ENCODE measurements at regions not wholly inside any gene's neighbourhood (a gene's known extent, or its start where the extent isn't known, plus 50 kb on each side); places are given as distances from the start of the nearest gene placed in this dataset.
"Not testable (repeated sequence)": the region's sequence is repeated elsewhere in the genome, so short reads cannot be mapped to it uniquely, and the experiment has no call there.

DNA sequence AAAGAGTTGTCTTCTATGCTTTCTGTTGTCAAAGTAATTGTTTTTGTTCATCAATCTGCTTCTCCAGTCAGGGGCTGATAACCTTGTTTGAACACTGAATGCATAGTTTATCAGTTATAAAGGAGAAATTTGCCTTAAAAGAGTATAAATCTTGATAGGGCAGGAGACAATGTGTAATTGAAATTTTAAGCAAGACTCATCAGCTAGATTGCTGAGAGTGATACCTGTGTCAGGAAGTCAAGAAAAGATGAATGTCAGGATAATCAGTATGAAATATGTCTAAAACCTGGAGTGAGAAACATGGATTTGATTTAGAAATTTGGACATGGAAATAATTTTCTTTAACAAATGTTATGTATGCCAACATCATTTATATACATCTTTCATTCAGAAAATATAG, 1258.1 kb downstream of the EFNA5 start:
- H3K4me1 ChIP-seq (ENCODE audit: control insufficient read depth, insufficient read depth, low read length), result no peaks in the 10 kb centered on the region
- no peaks in the 10 kb centered on the region for H3K9me3 ChIP-seq (ENCODE audit: control insufficient read depth in 2 of 2, low read length in 2 of 2)
- H3K4me3 ChIP-seq (ENCODE audit: low read length in 2 of 2), result no peak overlapping the region
- H3K36me3 ChIP-seq (ENCODE audit: control insufficient read depth in 2 of 2, insufficient read depth in 2 of 2, low read length in 2 of 2), result no peaks in the 10 kb centered on the region
- H3K27me3 ChIP-seq (ENCODE audit: control insufficient read depth in 1 of 2, insufficient read depth in 2 of 2, low read length in 2 of 2), result no peaks in the 10 kb centered on the region
- H3K27ac ChIP-seq (ENCODE audit: low read length), result no peak overlapping the region
- H3K9ac ChIP-seq (ENCODE audit: low read length in 2 of 2), result no peak overlapping the region

DNA sequence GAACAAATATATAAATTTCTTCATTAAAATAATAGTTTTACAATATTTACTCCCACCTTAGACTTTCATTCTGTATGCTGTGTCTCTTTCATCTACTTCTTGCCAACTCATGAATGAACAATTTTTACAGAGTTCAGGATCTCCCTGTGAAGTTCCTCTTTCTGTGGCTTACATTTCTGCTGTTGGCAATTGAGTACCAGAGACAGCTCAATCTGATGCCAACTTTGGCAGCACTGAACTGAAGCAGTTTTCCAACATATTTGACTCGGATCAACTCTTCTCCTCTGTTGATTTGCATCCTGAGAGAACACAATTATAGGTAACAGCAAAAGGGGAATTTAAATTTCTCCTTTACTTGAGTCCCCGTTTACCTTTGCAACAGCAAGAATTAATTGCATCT, 1262.2 kb downstream of the EFNA5 start:
- H3K4me1 ChIP-seq (ENCODE audit: control insufficient read depth, insufficient read depth, low read length), result no peaks in the 10 kb centered on the region
- H3K9me3 ChIP-seq (ENCODE audit: control insufficient read depth in 2 of 2, low read length in 2 of 2), result no peaks in the 10 kb centered on the region
- no peak overlapping the region for H3K27ac ChIP-seq (ENCODE audit: low read length)
- no peaks in the 10 kb centered on the region for H3K27me3 ChIP-seq (ENCODE audit: control insufficient read depth in 1 of 2, insufficient read depth in 2 of 2, low read length in 2 of 2)
- H3K36me3 ChIP-seq (ENCODE audit: control insufficient read depth in 2 of 2, insufficient read depth in 2 of 2, low read length in 2 of 2), result no peaks in the 10 kb centered on the region
- H3K9ac ChIP-seq (ENCODE audit: low read length in 2 of 2), result no peak overlapping the region
- H3K4me3 ChIP-seq (ENCODE audit: low read length in 2 of 2), result no peak overlapping the region

DNA sequence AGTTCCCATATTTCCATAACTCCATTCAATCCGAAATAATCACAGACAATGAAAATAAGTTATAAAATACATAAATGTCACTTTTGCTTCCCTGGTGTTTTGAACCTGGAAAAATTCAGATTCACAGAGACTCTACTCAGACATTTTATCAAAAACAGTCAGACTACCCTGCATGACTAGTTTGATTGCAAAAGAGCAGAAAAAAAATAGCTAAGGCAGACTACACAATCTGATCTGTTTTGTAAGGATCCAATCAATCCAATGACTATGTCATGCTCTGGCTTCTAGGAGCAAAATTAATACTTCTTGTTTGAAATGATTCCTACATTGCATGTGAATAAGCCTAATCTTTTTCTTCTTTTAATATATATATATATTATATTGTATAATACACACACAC, 1262.6 kb downstream of the EFNA5 start:
- no peaks in the 10 kb centered on the region for H3K9me3 ChIP-seq (ENCODE audit: control insufficient read depth in 2 of 2, low read length in 2 of 2)
- H3K27me3 ChIP-seq (ENCODE audit: control insufficient read depth in 1 of 2, insufficient read depth in 2 of 2, low read length in 2 of 2), result no peaks in the 10 kb centered on the region

DNA sequence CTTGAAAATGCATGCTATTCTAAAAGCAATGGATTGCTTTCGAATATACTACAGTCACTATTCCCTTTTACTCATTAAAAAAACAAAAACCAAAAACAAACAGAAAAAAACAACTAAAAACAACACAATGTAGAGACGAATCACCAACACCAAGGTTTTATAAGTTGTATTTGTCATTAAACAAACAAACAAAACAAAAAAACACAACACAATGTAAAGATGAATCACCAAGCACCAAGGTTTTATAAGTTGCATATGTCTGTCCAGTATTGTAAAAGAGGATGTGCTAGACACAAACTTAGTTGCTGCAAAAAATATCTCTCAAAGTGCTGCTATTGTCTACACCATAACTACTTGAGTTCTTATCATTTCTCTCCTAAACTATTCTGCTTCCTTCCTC, 1269.2 kb downstream of the EFNA5 start:
- Histone ChIP-seq H3K4me1 (ENCODE audit: control insufficient read depth, insufficient read depth, low read length) (no peaks in the 10 kb centered on the region), H3K27ac (ENCODE audit: low read length) (no peak overlapping the region), H3K4me3 (ENCODE audit: low read length in 2 of 2) (no peak overlapping the region), H3K9ac (ENCODE audit: low read length in 2 of 2) (no peak overlapping the region), H3K36me3 (ENCODE audit: control insufficient read depth in 2 of 2, insufficient read depth in 2 of 2, low read length in 2 of 2) (no peaks in the 10 kb centered on the region), H3K9me3 (ENCODE audit: control insufficient read depth in 2 of 2, low read length in 2 of 2) (no peaks in the 10 kb centered on the region), H3K27me3 (ENCODE audit: control insufficient read depth in 1 of 2, insufficient read depth in 2 of 2, low read length in 2 of 2) (no peaks in the 10 kb centered on the region)

More for the DNA sequence above, 1262.6 kb downstream of the EFNA5 start:
- H3K27ac ChIP-seq (ENCODE audit: low read length), result no peak overlapping the region
- no peaks in the 10 kb centered on the region for H3K36me3 ChIP-seq (ENCODE audit: control insufficient read depth in 2 of 2, insufficient read depth in 2 of 2, low read length in 2 of 2)
- H3K4me1 ChIP-seq (ENCODE audit: control insufficient read depth, insufficient read depth, low read length), result no peaks in the 10 kb centered on the region
- H3K9ac ChIP-seq (ENCODE audit: low read length in 2 of 2), result no peak overlapping the region
- no peak overlapping the region for H3K4me3 ChIP-seq (ENCODE audit: low read length in 2 of 2)

DNA sequence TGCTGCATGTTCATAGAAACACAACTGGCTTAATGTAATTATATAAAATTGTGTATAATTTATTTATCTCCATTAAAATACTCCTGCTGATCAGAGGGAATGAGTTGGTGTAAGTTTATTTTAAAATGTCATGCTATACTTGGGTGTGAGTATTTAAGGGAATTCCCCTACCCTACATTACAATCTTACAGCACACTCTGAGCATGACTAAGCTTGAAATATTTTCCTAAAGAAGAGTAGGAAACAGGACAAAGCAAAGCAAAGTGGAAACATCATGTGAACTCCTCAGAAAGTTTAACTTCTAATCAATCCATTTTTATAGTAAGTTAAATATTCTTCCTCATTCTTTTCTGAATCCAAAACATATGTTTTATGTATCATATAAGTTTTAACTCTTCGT, 1271.3 kb downstream of the EFNA5 start:
- H3K4me3 ChIP-seq (ENCODE audit: low read length in 2 of 2), result no peak overlapping the region
- H3K27ac ChIP-seq (ENCODE audit: low read length), result no peak overlapping the region
- no peak overlapping the region for H3K9ac ChIP-seq (ENCODE audit: low read length in 2 of 2)
- H3K4me1 ChIP-seq (ENCODE audit: control insufficient read depth, insufficient read depth, low read length), result no peaks in the 10 kb centered on the region
- H3K27me3 ChIP-seq (ENCODE audit: control insufficient read depth in 1 of 2, insufficient read depth in 2 of 2, low read length in 2 of 2), result no peaks in the 10 kb centered on the region
- H3K9me3 ChIP-seq (ENCODE audit: control insufficient read depth in 2 of 2, low read length in 2 of 2), result no peaks in the 10 kb centered on the region
- no peaks in the 10 kb centered on the region for H3K36me3 ChIP-seq (ENCODE audit: control insufficient read depth in 2 of 2, insufficient read depth in 2 of 2, low read length in 2 of 2)

DNA sequence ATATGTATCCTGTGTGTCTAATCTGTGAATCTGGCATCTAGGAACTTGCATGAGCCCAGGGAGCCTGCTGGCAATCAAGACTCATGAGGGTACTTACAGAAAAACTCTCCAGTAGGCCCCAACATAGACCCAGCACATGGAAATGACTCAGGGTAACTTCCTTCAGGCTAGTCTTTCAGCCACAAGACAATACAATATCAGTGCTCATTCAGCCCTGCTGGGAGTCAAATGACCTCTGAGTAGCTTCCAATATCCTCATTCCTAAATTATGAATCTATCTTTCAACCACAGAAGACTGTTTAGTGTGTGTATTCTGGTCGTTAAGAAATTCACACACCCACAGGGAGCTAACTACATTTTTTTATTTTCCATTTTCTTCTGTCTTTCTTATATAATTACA, 1273.0 kb downstream of the EFNA5 start:
- H3K27ac ChIP-seq (ENCODE audit: low read length), result no peak overlapping the region

DNA sequence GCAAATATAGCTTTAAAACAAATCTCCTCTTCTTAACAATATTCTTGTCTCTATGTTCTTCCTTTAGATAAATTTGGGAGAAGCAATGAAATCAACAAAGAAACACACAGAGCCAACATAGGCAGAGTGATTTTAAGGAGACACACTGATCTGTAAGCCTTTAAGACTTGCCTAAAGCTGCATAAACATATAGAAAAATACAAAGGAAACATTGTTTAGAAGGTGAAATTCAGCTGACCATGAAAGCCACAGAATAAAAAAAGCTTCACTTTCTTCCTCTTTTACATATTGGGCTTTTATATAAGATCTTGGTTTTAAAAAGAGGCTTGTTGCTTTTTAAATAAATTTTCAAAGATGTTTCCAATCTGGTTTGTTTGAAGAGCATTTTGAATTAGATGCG, 1277.5 kb downstream of the EFNA5 start:
- H3K27ac ChIP-seq (ENCODE audit: low read length), result no peak overlapping the region
- no peaks in the 10 kb centered on the region for H3K9me3 ChIP-seq (ENCODE audit: control insufficient read depth in 2 of 2, low read length in 2 of 2)
- H3K4me1 ChIP-seq (ENCODE audit: control insufficient read depth, insufficient read depth, low read length), result no peaks in the 10 kb centered on the region
- no peaks in the 10 kb centered on the region for H3K36me3 ChIP-seq (ENCODE audit: control insufficient read depth in 2 of 2, insufficient read depth in 2 of 2, low read length in 2 of 2)
- no peak overlapping the region for H3K9ac ChIP-seq (ENCODE audit: low read length in 2 of 2)
- H3K27me3 ChIP-seq (ENCODE audit: control insufficient read depth in 1 of 2, insufficient read depth in 2 of 2, low read length in 2 of 2), result no peaks in the 10 kb centered on the region
- H3K4me3 ChIP-seq (ENCODE audit: low read length in 2 of 2), result no peak overlapping the region

More for the DNA sequence above, 1273.0 kb downstream of the EFNA5 start:
- no peaks in the 10 kb centered on the region for H3K36me3 ChIP-seq (ENCODE audit: control insufficient read depth in 2 of 2, insufficient read depth in 2 of 2, low read length in 2 of 2)
- no peaks in the 10 kb centered on the region for H3K27me3 ChIP-seq (ENCODE audit: control insufficient read depth in 1 of 2, insufficient read depth in 2 of 2, low read length in 2 of 2)
- no peaks in the 10 kb centered on the region for H3K4me1 ChIP-seq (ENCODE audit: control insufficient read depth, insufficient read depth, low read length)
- H3K4me3 ChIP-seq (ENCODE audit: low read length in 2 of 2), result no peak overlapping the region
- H3K9ac ChIP-seq (ENCODE audit: low read length in 2 of 2), result no peak overlapping the region
- no peaks in the 10 kb centered on the region for H3K9me3 ChIP-seq (ENCODE audit: control insufficient read depth in 2 of 2, low read length in 2 of 2)

DNA sequence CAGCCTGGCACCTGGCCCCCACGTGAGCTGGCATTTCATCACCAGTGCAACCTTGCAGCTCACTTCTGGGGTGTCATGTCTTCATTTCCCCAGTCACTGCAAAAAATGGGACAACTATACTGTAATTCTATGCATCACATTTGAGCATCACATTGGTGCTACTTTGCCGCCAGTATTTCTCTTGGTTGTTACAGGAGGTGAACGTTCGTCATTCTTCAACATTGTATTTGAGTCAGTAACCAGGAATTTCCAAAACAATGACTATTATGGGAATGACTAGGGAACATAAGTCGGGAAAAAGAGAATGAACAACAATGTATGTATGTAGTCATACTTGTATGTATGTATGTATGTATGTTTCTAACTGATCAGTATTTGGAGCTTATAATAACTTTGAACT, 1278.0 kb downstream of the EFNA5 start:
- H3K36me3 ChIP-seq (ENCODE audit: control insufficient read depth in 2 of 2, insufficient read depth in 2 of 2, low read length in 2 of 2), result no peaks in the 10 kb centered on the region
- H3K27ac ChIP-seq (ENCODE audit: low read length), result no peak overlapping the region
- no peak overlapping the region for H3K9ac ChIP-seq (ENCODE audit: low read length in 2 of 2)
- no peaks in the 10 kb centered on the region for H3K4me1 ChIP-seq (ENCODE audit: control insufficient read depth, insufficient read depth, low read length)
- H3K4me3 ChIP-seq (ENCODE audit: low read length in 2 of 2), result no peak overlapping the region
- H3K27me3 ChIP-seq (ENCODE audit: control insufficient read depth in 1 of 2, insufficient read depth in 2 of 2, low read length in 2 of 2), result no peaks in the 10 kb centered on the region
- no peaks in the 10 kb centered on the region for H3K9me3 ChIP-seq (ENCODE audit: control insufficient read depth in 2 of 2, low read length in 2 of 2)

DNA sequence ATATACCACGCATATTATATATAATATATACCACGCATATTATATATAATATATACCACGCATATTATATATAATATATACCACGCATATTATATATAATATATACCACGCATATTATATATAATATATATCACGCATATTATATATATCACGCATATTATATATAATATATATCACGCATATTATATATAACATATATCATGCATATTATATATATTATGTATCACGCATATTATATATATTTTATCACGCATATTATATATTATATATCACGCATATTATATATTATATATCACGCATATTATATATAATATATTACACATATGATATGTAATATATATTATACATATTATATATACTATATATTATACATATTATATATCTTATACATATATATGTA, 1283.0 kb downstream of the EFNA5 start:
- H3K27ac ChIP-seq (ENCODE audit: low read length); H3K4me3 ChIP-seq (ENCODE audit: low read length in 2 of 2); H3K9ac ChIP-seq (ENCODE audit: low read length in 2 of 2): not testable (repeated sequence)

DNA sequence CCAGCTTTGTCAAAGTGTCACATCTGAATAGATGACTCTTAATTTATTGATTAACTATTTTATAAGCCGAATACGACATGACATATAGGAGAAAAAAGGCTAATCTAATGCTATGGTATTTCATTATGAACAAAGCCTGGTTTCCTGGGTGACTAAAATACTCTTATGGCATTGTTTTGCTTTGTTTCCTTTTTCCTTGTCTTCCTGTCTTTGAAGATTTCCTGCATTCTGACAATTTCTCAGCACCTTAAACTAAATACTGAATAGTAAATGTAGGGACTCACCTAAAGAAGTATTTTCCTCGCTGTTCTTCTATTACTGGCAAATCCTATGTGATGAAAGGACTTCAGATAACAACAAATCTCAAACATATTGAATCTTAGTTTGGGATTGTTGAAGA, 1284.5 kb downstream of the EFNA5 start:
- H3K27me3 ChIP-seq (ENCODE audit: control insufficient read depth in 1 of 2, insufficient read depth in 2 of 2, low read length in 2 of 2), result no peaks in the 10 kb centered on the region
- no peak overlapping the region for H3K9ac ChIP-seq (ENCODE audit: low read length in 2 of 2)
- H3K27ac ChIP-seq (ENCODE audit: low read length), result no peak overlapping the region
- no peaks in the 10 kb centered on the region for H3K9me3 ChIP-seq (ENCODE audit: control insufficient read depth in 2 of 2, low read length in 2 of 2)
- no peaks in the 10 kb centered on the region for H3K36me3 ChIP-seq (ENCODE audit: control insufficient read depth in 2 of 2, insufficient read depth in 2 of 2, low read length in 2 of 2)
- no peak overlapping the region for H3K4me3 ChIP-seq (ENCODE audit: low read length in 2 of 2)
- H3K4me1 ChIP-seq (ENCODE audit: control insufficient read depth, insufficient read depth, low read length), result no peaks in the 10 kb centered on the region

More for the DNA sequence above, 1283.0 kb downstream of the EFNA5 start:
- not testable (repeated sequence) for H3K9me3 ChIP-seq (ENCODE audit: control insufficient read depth in 2 of 2, low read length in 2 of 2); H3K36me3 ChIP-seq (ENCODE audit: control insufficient read depth in 2 of 2, insufficient read depth in 2 of 2, low read length in 2 of 2); H3K27me3 ChIP-seq (ENCODE audit: control insufficient read depth in 1 of 2, insufficient read depth in 2 of 2, low read length in 2 of 2); H3K4me1 ChIP-seq (ENCODE audit: control insufficient read depth, insufficient read depth, low read length)

DNA sequence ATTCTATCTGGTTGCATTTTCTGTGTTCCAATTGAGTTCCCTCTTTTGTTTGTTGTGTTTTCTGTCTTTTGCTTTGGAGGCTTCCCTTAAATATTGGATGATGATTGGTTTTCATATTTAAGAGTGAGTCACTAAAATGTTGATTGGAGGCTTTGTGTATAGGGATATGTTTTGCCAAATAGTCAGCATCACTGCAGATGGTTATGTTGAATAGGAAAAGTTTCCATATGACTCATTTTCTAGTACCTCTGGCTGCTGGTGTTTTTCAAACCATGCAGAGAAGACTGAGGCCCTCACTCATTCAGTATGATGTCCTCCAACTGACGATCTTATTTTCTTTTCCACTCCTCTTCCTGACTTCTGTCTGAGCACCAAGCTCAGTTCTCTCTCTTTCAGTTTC, 1290.0 kb downstream of the EFNA5 start:
- Histone ChIP-seq H3K27me3 (ENCODE audit: control insufficient read depth in 1 of 2, insufficient read depth in 2 of 2, low read length in 2 of 2) (no peaks in the 10 kb centered on the region), H3K36me3 (ENCODE audit: control insufficient read depth in 2 of 2, insufficient read depth in 2 of 2, low read length in 2 of 2) (no peaks in the 10 kb centered on the region), H3K4me1 (ENCODE audit: control insufficient read depth, insufficient read depth, low read length) (no peaks in the 10 kb centered on the region), H3K27ac (ENCODE audit: low read length) (no peak overlapping the region), H3K4me3 (ENCODE audit: low read length in 2 of 2) (no peak overlapping the region), H3K9me3 (ENCODE audit: control insufficient read depth in 2 of 2, low read length in 2 of 2) (no peaks in the 10 kb centered on the region), H3K9ac (ENCODE audit: low read length in 2 of 2) (no peak overlapping the region)

DNA sequence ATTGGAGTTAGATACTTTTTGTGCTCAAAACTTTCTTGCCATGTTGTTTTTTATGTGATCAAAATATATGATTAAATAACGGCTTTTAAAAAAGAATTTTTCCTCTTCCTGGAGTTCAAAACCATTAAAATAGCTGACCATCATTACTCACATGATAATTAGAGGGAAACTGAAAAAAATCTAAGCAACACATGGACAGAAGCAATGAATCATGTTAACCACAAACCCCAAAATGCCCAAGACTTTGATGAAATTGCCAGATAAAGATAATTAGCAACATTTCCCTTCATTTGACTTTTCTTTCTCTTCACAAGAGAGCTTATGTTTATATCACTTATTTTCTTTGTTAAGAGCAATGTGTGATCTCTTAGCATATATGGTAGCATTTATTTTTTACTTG, 1294.2 kb downstream of the EFNA5 start:
- H3K9me3 ChIP-seq (ENCODE audit: control insufficient read depth in 2 of 2, low read length in 2 of 2), result no peaks in the 10 kb centered on the region
- no peaks in the 10 kb centered on the region for H3K27me3 ChIP-seq (ENCODE audit: control insufficient read depth in 1 of 2, insufficient read depth in 2 of 2, low read length in 2 of 2)
- no peaks in the 10 kb centered on the region for H3K36me3 ChIP-seq (ENCODE audit: control insufficient read depth in 2 of 2, insufficient read depth in 2 of 2, low read length in 2 of 2)
- no peak overlapping the region for H3K27ac ChIP-seq (ENCODE audit: low read length)
- H3K4me3 ChIP-seq (ENCODE audit: low read length in 2 of 2), result no peak overlapping the region
- H3K9ac ChIP-seq (ENCODE audit: low read length in 2 of 2), result no peak overlapping the region
- no peaks in the 10 kb centered on the region for H3K4me1 ChIP-seq (ENCODE audit: control insufficient read depth, insufficient read depth, low read length)
